Tibial artery (tissue), 4 donors: ENCODE measurements at regions not wholly inside any gene's neighbourhood (a gene's known extent, or its start where the extent isn't known, plus 50 kb on each side); places are given as distances from the start of the nearest gene placed in this dataset.

Experiments used
- DNase-seq, 2 donors: peaks; one replicate each; pipeline ENCODE4 v3.0.0-alpha.2; 2019
- H3K27ac ChIP-seq, 2 donors: fragments of 200-600 bp; sonication (generic) in 1 of 2; 1 replicate in 1 of 2; 2 replicates in 1 of 2; pipeline ENCODE4 v1.5.1; 2018 to 2019; ENCODE audit warnings: mild to moderate bottlenecking in 1 of 2
- H3K27me3 ChIP-seq, 2 donors: fragments of 200-600 bp; sonication (generic) in 1 of 2; one replicate each; pipeline versions ENCODE4 v1.5.1 to v1.6.0; 2016 to 2019
- H3K36me3 ChIP-seq, 3 donors: fragments of 200-600 bp; sonication (generic) in 2 of 3; one replicate each; pipeline ENCODE4 v1.5.1; 2016 to 2019; ENCODE audit warnings: mild to moderate bottlenecking in 2 of 3
- H3K4me1 ChIP-seq, 4 donors: fragments of 200-600 bp; sonication (generic) in 2 of 4; 1 replicate in 3 of 4; 2 replicates in 1 of 4; pipeline ENCODE4 v1.5.1; 2016 to 2019
- H3K4me3 ChIP-seq, 2 donors: fragments of 200-600 bp; sonication (generic) in 1 of 2; 1 replicate in 1 of 2; 2 replicates in 1 of 2; pipeline ENCODE4 v1.5.1; 2018 to 2019; ENCODE audit warnings: mild to moderate bottlenecking in 2 of 2
- H3K9me3 ChIP-seq, 3 donors: fragments of 200-600 bp; sonication (generic) in 1 of 3; one replicate each; pipeline ENCODE4 v1.5.1; 2016 to 2019
- CTCF ChIP-seq, 2 experiments: fragments of 200-600 bp in 1 of 2; fragments of 450-650 bp in 1 of 2; IDR thresholded peaks; one replicate each; pipeline ENCODE4 v1.5.1; 2017 to 2019; ENCODE audit warnings: antibody characterized with exemption in 2 of 2, mild to moderate bottlenecking in 1 of 2, moderate library complexity in 1 of 2
- intact Hi-C: fragments of 100-400 bp; cut with DNase I; formaldehyde crosslinking; loops from one replicate; pipeline ENCODE4 v1.15.0; 2023; ENCODE audit warnings: low total_unique reads

DNA sequence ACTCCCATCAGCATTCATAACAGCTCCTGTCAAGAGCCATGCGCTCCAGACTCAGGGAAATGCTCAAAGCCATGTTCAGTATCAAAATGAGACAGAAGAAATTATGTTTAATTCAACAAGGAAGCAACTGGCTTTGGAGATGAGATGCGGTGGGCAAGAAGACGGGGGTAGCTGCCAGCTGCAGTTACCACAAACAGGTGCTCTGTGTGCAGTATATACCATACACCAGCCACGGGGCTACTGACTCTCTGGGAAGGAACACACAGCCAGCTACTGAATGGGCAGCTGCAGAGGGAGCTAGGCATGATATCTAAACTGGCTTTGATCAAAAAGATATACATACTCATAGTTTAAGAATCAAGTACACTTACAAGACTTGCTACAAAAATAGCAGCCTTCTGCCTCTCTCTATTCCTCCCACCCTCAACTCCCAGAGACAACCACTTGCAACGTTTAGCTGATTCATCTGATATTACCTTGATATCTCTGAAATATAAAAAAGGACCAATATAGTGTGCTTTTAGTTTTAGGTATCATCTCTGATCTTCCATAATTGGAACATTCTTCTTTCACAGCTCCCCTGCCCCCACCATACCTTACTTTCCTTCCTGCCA is 593.0 kb downstream of the UQCRFS1 start:
- H3K27ac ChIP-seq = no peak overlapping the region
- no peak overlapping the region for H3K4me3 ChIP-seq
- H3K9me3 ChIP-seq = peaks cover 2 to 13% (median 2%) of the 10 kb centered on the region in 3 donors
- no peak for TF ChIP-seq CTCF (IDR thresholded peaks at IDR 0.05)
- no peak for DNase-seq
- no peaks in the 10 kb centered on the region for H3K36me3 ChIP-seq
- no peaks in the 10 kb centered on the region for H3K4me1 ChIP-seq
- H3K27me3 ChIP-seq = no peaks in the 10 kb centered on the region
- intact Hi-C loops = no loop called here

DNA sequence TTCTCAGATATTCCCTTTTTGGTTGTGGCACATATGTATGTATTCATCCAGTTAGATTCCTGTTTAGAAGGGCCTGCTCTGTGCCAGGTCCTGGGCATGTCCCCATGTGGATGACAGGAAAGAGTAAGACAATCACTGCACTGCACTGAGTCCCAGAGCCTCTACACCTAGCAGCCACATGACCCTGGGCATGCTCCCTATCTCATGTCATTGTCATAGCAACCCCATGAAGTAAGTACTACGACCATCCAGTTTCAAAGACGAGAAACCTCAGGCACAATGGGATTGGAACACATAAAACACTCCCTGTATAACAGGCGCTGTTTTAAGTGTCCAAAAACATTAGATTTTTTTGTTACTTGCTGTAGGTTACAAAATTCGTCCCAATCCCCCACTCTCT is 594.4 kb downstream of the UQCRFS1 start:
- TF ChIP-seq CTCF (IDR thresholded peaks at IDR 0.05) = no peak
- Histone ChIP-seq H3K36me3 (no peaks in the 10 kb centered on the region), H3K4me3 (no peak overlapping the region), H3K27ac (no peak overlapping the region), H3K4me1 (no peaks in the 10 kb centered on the region), H3K9me3 (peaks cover 2 to 27% (median 17%) of the 10 kb centered on the region in 3 donors), H3K27me3 (no peaks in the 10 kb centered on the region)
- DNase-seq = no peak
- intact Hi-C loops = no loop called here

DNA sequence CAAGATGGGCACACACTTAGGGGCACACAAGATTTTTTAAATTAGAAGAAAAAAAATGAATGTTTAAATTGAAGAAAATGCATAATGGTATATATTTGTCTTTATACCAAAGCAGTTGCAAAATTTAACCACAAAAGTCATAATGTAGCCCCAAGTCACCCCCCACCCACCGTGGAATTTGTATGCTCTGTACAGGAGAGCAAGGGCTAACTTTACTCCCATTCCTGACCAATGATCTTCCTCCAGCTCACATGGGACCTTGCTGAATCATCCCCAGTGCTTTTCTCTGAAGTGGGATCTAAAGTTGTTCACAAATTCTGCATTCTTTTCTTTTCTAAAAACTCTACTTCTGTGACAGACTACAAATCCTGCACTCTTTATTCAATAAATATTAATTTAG is 597.0 kb downstream of the UQCRFS1 start:
- TF ChIP-seq CTCF (IDR thresholded peaks at IDR 0.05) = no peak
- no peak for DNase-seq

GRCh38 chr19:28615546-28615916 is 597.4 kb downstream of the UQCRFS1 start:
- intact Hi-C loops = no loop called here
- no peak for DNase-seq
- Histone ChIP-seq H3K4me1 (no peaks in the 10 kb centered on the region), H3K4me3 (no peak overlapping the region), H3K27me3 (no peaks in the 10 kb centered on the region), H3K9me3 (peaks cover 2 to 31% (median 17%) of the 10 kb centered on the region in 3 donors), H3K36me3 (no peaks in the 10 kb centered on the region), H3K27ac (no peak overlapping the region)
- no peak for TF ChIP-seq CTCF (IDR thresholded peaks at IDR 0.05)

More for the DNA sequence above, 597.0 kb downstream of the UQCRFS1 start:
- no peaks in the 10 kb centered on the region for H3K4me1 ChIP-seq
- peaks cover 2 to 31% (median 17%) of the 10 kb centered on the region in 3 donors for H3K9me3 ChIP-seq
- no peak overlapping the region for H3K4me3 ChIP-seq
- no peak overlapping the region for H3K27ac ChIP-seq
- no peaks in the 10 kb centered on the region for H3K36me3 ChIP-seq
- H3K27me3 ChIP-seq = no peaks in the 10 kb centered on the region
- intact Hi-C loops = no loop called here

DNA sequence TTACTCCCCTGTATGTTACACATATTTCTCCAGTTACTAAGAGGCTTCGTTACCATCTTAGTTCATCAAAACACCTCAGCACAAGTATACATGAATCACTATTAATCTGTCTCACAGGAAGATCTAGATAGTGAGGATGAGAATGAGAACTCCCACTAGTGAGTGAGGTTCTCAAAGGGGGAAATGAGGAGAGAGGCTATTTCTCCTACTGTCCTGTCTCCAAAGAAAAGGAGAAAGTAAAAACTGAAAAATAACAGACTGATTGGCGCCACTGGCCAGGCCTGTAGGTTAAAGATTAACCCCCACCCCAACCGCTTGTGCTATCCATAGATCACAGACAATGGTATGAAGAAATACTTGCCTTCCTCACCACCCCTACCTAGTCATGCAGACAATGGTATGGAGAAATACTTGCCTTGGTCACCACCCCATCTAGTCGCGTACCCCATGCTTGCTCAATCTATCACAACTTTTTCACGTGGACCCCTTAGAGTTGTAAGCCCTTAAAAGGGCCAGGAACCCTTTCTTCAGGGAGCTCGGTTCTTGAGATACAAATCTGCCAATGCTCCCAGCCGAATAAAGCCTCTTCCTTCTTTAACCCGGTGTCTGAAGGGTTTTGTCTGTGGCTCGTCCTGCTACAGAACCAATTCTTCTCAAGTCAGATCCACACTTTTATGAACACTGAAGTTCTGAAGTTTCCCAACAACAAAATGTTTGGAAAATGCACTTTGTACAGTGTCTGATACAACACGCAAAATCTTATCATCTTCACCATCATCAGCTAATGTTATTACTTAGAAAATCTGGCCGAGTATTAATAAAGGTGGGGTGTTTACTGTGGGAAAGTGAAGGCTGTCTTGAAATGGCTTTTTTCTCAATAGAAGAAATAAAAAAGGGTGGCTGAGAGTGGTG is 598.1 kb downstream of the UQCRFS1 start:
- Histone ChIP-seq H3K27ac (no peak overlapping the region), H3K27me3 (no peaks in the 10 kb centered on the region), H3K9me3 (peaks cover 2 to 31% (median 17%) of the 10 kb centered on the region in 3 donors), H3K4me1 (no peaks in the 10 kb centered on the region), H3K36me3 (no peaks in the 10 kb centered on the region), H3K4me3 (no peak overlapping the region)
- no peak for TF ChIP-seq CTCF (IDR thresholded peaks at IDR 0.05)
- DNase-seq = no peak
- intact Hi-C loops = no loop called here
